Lower leg skin (tissue), 3 donors: ENCODE measurements at regions not wholly inside any gene's neighbourhood (a gene's known extent, or its start where the extent isn't known, plus 50 kb on each side); places are given as distances from the start of the nearest gene placed in this dataset.

Experiments
- CTCF ChIP-seq, 3 donors: fragments of 450-650 bp; IDR thresholded peaks; one replicate each; pipeline ENCODE4 v1.5.1; 2016; ENCODE audit warnings: antibody characterized with exemption in 3 of 3, mild to moderate bottlenecking in 3 of 3, moderate library complexity in 2 of 3
- POLR2A ChIP-seq, 2 donors: fragments of 450-650 bp; IDR thresholded peaks; one replicate each; pipeline ENCODE4 v1.6.1; 2016 to 2017; ENCODE audit warnings: antibody characterized with exemption in 2 of 2, mild to moderate bottlenecking in 1 of 2, moderate library complexity in 1 of 2

GRCh38 chr21:17730782-17731181 is 88.4 kb downstream of the C21orf91 start:
- no peak for TF ChIP-seq POLR2A (IDR thresholded peaks at IDR 0.05)
- no peak for TF ChIP-seq CTCF (IDR thresholded peaks at IDR 0.05)
